Dendritic cell treated with granulocyte-macrophage colony-stimulating factor and Interleukin-4, amounts not matched to agents 40 ng/mL and 50 ng/mL, for 4 days (primary cell): ENCODE measurements at regions not wholly inside any gene's neighbourhood (a gene's known extent, or its start where the extent isn't known, plus 50 kb on each side); places are given as distances from the start of the nearest gene placed in this dataset.
"Not testable (repeated sequence)": the region's sequence is repeated elsewhere in the genome, so short reads cannot be mapped to it uniquely, and the experiment has no call there.

Experiments used
- H3K27ac Mint-ChIP-seq: one replicate; pipeline ENCODE4 v1.8.0; 2022; ENCODE audit warnings: mild to moderate bottlenecking, mixed read lengths
- H3K27me3 Mint-ChIP-seq: one replicate; pipeline ENCODE4 v1.8.0; 2022; ENCODE audit warnings: mild to moderate bottlenecking, mixed read lengths
- H3K36me3 Mint-ChIP-seq: one replicate; pipeline ENCODE4 v1.8.0; 2022; ENCODE audit warnings: low read depth, mixed read lengths
- H3K4me1 Mint-ChIP-seq: one replicate; pipeline ENCODE4 v1.8.0; 2022; ENCODE audit warnings: low read depth, mixed read lengths
- H3K4me3 Mint-ChIP-seq: one replicate; pipeline ENCODE4 v1.8.0; 2022; ENCODE audit warnings: mild to moderate bottlenecking, moderate library complexity, mixed read lengths
- H3K9me3 Mint-ChIP-seq: one replicate; pipeline ENCODE4 v1.8.0; 2022; ENCODE audit warnings: mixed read lengths
- intact Hi-C: fragments of 100-400 bp; cut with micrococcal nuclease; formaldehyde crosslinking; loops from one replicate; pipeline ENCODE4 v1.15.0; 2022

DNA sequence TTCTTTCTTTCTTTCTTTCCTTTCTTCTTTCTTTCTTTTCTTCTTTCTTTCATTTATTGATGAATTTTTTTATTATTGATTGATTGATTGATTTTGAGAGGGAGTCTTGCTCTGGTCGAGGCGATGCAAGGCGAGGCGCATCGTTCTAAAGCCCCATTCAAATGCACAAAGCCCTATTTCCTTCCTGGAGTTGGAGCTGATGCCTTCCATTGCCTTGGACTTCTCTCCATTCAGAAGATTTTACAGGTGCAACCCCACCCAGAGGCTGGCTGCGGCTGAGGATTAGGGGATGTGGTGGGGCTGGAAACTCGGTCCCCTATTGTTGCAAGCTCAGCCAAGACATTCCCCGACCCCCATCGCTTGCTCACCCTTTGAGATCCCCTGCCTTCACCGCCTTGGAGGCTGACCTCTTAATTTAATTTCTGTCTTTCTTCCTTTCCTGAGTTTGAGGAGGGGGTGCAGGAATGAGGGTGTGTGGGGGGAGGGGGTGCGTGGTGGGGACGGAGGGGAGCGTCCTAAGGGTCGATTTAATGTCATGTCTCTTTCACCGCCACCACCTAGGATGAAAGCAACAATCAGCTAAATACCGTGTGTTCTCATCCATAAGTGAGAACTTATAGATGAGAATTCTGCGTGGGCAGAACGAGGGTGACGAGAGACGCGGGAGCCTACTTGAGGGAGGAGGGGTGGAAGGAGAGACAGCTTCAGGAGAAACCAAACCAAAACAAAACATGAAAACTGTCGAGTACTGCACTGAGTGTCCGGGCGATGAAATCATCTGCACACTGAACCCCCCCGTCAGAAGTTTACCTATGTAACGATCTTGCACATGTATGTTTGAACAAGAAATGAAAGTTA, 3913.9 kb upstream of the OR11H1 start:
- Mint-ChIP-seq H3K27ac (no peak overlapping the region), H3K9me3 (peaks cover 77% of the 10 kb centered on the region), H3K4me1 (no peaks in the 10 kb centered on the region), H3K27me3 (no peaks in the 10 kb centered on the region), H3K36me3 (no peaks in the 10 kb centered on the region), H3K4me3 (no peak overlapping the region)
- intact Hi-C loops: no loop called here

DNA sequence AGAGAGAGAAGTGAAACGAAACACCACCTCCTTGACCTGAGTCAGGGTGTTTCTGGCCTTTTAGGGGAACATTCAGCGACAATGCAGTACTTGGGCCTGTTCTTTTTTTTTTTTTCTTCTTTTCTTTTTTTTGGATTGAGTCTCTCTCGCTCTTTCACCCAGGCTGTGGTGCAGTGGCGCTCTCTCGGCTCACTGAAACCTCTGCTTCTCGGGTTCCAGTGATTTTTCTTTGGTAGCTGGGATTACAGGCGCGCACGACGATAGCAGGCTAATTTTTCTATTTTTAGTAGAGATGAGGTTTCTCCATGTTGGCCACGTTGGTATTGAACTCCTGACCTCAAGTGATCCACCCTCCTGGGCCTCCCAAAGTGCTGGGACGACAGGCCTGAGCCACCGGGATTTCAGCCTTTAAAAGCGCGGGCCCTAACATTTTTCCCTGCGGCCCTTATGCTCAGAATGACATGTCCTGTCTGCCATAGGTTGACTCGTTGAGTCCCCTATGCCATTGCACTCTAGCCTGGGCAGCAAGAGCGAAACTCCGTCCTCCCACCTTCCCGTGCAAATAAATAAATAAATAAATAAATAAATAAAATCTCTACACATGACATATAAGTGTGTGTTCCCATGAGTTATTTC, 3913.1 kb upstream of the OR11H1 start:
- H3K36me3 Mint-ChIP-seq, H3K27ac Mint-ChIP-seq, intact Hi-C loops, H3K4me3 Mint-ChIP-seq, H3K27me3 Mint-ChIP-seq, H3K4me1 Mint-ChIP-seq: not testable (repeated sequence)
- peaks cover 79% of the 10 kb centered on the region for H3K9me3 Mint-ChIP-seq

GRCh38 chr22:11616811-11617210, 3911.2 kb upstream of the OR11H1 start:
- Mint-ChIP-seq H3K27ac (no peak overlapping the region), H3K4me3 (no peak overlapping the region), H3K36me3 (no peaks in the 10 kb centered on the region), H3K9me3 (peaks cover 71% of the 10 kb centered on the region), H3K27me3 (no peaks in the 10 kb centered on the region), H3K4me1 (no peaks in the 10 kb centered on the region)
- intact Hi-C loops: no loop called here

DNA sequence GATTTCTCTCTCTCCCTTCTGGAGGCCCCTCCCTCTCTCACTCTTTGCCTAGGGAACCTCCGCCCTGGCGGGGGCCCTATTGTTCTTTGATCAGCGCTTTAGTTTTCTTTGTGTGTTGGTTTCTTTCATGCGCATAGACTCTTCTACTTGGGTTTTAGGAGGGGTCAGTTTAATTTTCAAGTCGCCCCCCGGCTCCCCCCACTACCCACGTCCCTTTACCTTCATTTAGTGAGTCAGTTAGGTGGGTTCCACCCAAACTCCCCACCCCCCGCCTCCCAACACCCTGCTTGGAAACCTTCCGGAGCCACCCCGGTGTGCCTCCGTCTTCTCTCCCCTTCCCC, 3909.7 kb upstream of the OR11H1 start:
- H3K36me3 Mint-ChIP-seq, H3K4me1 Mint-ChIP-seq, H3K27ac Mint-ChIP-seq, intact Hi-C loops, H3K27me3 Mint-ChIP-seq, H3K4me3 Mint-ChIP-seq: not testable (repeated sequence)
- H3K9me3 Mint-ChIP-seq: peaks cover 56% of the 10 kb centered on the region

- intact Hi-C loops, H3K4me3 Mint-ChIP-seq, H3K4me1 Mint-ChIP-seq, H3K27me3 Mint-ChIP-seq, H3K36me3 Mint-ChIP-seq, H3K27ac Mint-ChIP-seq: not testable (repeated sequence)
- peaks cover 55% of the 10 kb centered on the region for H3K9me3 Mint-ChIP-seq
These were observed 3909.3 kb upstream of the OR11H1 start for GRCh38 chr22:11618688-11619087.

- peaks cover 47% of the 10 kb centered on the region for H3K9me3 Mint-ChIP-seq
- H3K36me3 Mint-ChIP-seq, H3K4me3 Mint-ChIP-seq, H3K4me1 Mint-ChIP-seq, intact Hi-C loops, H3K27me3 Mint-ChIP-seq, H3K27ac Mint-ChIP-seq: not testable (repeated sequence)
These were observed 3906.8 kb upstream of the OR11H1 start for GRCh38 chr22:11620921-11621762.

DNA sequence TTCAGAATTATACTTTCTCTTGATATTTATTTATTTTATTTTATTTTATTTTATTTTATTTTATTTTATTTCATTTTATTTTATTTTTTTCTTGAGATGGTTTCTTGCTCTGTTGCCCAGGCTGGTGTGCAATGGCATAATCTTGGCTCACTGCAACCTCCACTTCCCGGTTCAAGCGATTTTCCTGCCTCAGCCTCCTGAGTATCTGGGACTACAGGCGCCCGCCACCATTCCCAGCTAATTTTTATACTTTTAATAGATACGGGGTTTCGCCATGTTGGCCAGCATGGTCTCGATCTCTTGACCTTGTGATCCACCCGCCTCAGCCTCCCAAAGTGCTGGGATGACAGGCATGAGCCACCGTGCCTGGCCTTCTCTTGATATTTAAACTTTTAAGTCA, 3905.2 kb upstream of the OR11H1 start:
- peaks cover 47% of the 10 kb centered on the region for H3K9me3 Mint-ChIP-seq
- H3K27me3 Mint-ChIP-seq, H3K36me3 Mint-ChIP-seq, H3K4me3 Mint-ChIP-seq, H3K4me1 Mint-ChIP-seq, H3K27ac Mint-ChIP-seq, intact Hi-C loops: not testable (repeated sequence)

- H3K36me3 Mint-ChIP-seq, H3K4me1 Mint-ChIP-seq, H3K27me3 Mint-ChIP-seq, intact Hi-C loops, H3K4me3 Mint-ChIP-seq, H3K27ac Mint-ChIP-seq: not testable (repeated sequence)
- H3K9me3 Mint-ChIP-seq: peaks cover 58% of the 10 kb centered on the region
These were observed 3902.1 kb upstream of the OR11H1 start for GRCh38 chr22:11625711-11626421.

DNA sequence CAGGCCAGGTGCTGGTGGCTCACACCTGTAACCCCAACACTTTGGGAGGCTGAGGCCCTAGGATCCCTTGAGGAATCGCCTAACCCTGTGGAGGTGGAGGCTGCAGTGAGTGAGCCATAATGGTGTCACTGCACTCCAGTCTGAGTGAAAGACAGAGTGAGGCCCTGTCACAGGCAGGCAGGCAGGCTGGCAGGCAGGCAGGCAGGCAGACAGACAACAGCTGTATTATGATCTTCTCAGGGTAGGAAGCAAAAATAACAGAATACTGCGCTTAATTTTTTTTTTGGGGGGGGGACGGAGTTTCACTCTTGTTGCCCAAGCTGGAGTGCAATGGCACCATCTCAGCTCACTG, 3901.6 kb upstream of the OR11H1 start:
- no peak overlapping the region for H3K4me3 Mint-ChIP-seq
- peaks cover 59% of the 10 kb centered on the region for H3K9me3 Mint-ChIP-seq
- intact Hi-C loops: no loop called here
- no peaks in the 10 kb centered on the region for H3K27me3 Mint-ChIP-seq
- no peak overlapping the region for H3K27ac Mint-ChIP-seq
- no peaks in the 10 kb centered on the region for H3K4me1 Mint-ChIP-seq
- H3K36me3 Mint-ChIP-seq: no peaks in the 10 kb centered on the region

GRCh38 chr22:11627036-11627435, 3901.0 kb upstream of the OR11H1 start:
- H3K4me1 Mint-ChIP-seq, H3K27me3 Mint-ChIP-seq, H3K4me3 Mint-ChIP-seq, intact Hi-C loops, H3K27ac Mint-ChIP-seq, H3K36me3 Mint-ChIP-seq: not testable (repeated sequence)
- peaks cover 59% of the 10 kb centered on the region for H3K9me3 Mint-ChIP-seq

GRCh38 chr22:11627436-11627797, 3900.6 kb upstream of the OR11H1 start:
- Mint-ChIP-seq H3K9me3 (peaks cover 59% of the 10 kb centered on the region), H3K36me3 (no peaks in the 10 kb centered on the region), H3K27ac (no peak overlapping the region), H3K27me3 (no peaks in the 10 kb centered on the region), H3K4me3 (no peak overlapping the region), H3K4me1 (no peaks in the 10 kb centered on the region)
- intact Hi-C loops: no loop called here

DNA sequence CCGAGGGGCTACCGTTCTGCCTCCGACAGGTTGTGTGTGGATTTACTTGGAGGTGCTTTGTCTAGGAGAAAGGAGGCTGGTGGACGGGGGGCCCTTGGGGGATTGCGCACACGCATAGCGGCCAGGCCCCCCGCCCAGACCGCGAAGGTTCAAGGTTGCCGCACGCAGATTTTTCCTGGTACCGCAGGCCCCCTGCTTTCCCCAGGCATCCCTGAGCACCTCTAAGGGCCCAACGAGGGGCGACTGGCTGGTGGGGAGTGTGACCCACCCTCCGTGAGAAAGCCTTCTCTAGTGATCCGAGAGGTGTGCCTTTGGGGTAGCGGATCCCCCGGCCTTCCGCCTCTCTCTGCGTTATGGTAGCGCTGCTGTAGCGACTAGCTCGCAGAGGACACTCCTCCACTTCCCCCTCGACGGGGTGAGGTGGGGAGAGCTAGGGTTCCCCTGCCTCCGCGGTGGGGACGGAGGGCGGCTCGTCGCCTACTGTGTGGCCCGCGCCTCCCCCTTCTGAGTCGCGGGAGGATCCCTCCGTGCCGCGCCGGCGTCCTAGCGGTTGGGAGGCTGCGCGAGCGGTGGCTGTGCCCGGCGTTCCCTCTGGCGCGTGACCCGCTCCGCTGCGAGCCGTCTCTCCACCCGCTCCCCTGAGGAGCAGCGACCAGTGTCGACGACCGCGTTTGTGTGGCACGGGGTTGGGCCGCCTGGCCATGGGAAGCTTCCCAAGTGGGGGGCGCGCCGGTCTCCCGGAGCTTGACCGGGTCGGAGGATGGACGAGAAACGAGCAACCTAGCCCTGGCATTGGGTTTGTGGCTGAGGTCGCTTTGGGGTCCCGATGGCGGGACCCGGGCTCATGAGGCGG, 3900.0 kb upstream of the OR11H1 start:
- Mint-ChIP-seq H3K9me3 (peaks cover 59% of the 10 kb centered on the region), H3K27me3 (no peaks in the 10 kb centered on the region), H3K36me3 (no peaks in the 10 kb centered on the region), H3K4me1 (no peaks in the 10 kb centered on the region), H3K27ac (no peak overlapping the region), H3K4me3 (no peak overlapping the region)
- intact Hi-C loops: no loop called here
